Activated T-cell treated with anti-CD3 and anti-CD28 coated beads for 4 hours (primary cell): ENCODE measurements at regions not wholly inside any gene's neighbourhood (a gene's known extent, or its start where the extent isn't known, plus 50 kb on each side); places are given as distances from the start of the nearest gene placed in this dataset.

Experiments
- DNase-seq: peaks from one replicate; pipeline ENCODE4 v3.0.0-alpha.2; 2020

DNA sequence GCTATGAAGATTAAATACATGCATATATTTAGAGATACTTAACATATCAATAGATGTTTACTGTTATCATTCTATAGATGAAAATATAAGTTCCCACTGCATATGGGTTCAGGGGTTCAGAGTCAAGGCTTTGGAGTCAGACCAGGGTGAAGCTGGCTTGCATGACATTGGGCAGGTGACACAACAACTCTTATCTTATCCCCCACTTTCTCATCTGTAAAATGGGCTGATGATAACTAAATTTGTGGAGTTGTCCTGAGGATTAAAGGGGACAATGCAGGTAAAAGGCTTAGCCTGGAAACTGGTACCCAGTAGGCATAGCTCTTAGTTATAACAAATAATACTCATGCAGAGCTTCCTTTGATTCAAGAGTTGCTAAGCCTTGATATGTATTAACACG lies 72.6 kb upstream of the BRINP1 start:
- DNase-seq = no peak

DNA sequence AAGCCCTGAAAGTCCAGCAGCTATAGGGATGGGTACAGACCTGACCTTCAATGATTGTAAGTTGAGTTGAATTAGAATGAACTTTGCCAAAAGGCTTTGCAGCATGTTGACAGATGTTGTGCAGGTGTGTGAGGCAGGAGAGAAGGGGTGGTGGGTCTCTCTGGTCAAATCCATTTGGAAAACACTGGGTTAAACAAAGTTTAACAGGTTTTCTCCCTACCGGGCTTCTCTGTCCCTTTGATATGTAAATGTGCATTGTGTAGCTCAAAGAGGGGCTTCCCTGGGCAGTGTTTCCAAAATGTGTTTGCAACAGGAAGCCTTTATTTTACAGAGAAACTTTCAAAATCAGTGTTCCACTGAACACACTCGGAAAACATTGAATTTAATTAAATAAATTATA lies 72.1 kb upstream of the BRINP1 start:
- DNase-seq = no peak

DNA sequence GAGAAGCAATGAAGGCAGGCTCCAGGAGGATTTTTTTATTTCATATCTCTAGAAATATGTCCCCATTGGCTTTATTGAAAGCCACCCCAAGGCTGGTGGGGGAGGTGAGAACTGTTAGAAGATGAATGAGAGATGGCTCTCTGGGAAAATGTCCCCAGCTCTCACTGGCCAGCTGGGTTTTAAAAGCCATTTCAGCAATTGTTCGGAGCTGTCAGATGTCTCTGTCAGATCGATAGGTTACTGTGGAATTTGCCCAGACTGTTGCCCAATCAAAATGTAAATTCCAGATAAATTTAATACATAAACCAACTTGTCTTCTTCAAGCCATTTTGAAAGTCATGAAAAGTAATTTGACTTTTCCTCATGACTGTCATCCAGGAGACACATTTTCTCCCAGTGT lies 67.0 kb upstream of the BRINP1 start:
- no peak for DNase-seq

DNA sequence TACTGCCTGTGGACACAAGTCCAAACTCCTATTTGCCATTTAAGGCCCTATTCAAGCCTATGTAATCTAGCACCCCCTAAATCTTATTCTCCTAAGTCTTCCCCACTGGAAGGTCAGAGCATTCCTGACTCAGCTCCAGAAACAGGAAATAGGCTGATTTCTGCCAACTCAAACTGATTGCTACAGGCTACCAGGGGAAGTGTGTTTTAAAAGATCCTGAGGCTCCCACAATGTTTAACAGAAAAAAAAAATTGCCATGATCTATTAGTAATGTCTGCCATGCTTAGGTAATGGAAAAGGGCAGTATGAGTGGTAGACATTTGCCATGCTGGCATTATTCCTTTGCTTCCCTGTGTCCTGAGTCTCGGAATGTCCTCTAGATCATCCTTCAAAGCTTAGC lies 65.8 kb upstream of the BRINP1 start:
- no peak for DNase-seq

DNA sequence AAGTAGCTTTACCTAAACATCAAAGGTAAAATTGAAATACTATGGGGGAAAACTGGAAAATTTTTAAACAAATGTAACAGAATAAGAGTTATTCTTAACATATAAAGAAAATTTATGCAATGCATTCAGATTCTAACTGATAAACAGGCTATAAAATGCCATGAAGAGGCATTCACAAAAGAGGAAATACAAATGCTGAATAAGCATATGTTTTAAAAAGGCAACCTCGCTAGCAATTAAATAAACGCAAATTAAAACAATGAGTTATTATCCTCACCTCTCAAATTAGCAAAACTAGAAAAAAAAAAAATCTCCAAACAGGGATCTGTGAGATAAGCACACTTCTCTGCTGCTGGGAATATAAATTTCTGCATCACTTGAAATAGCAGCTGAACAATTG lies 63.2 kb upstream of the BRINP1 start:
- no peak for DNase-seq

- DNase-seq = no peak
Measured at GRCh38 chr9:119429302-119429701, 60.1 kb upstream of the BRINP1 start.

- no peak for DNase-seq
Measured at GRCh38 chr9:119420231-119420630, 51.0 kb upstream of the BRINP1 start.
